ENCODE measurements at regions not wholly inside any gene's neighbourhood (a gene's known extent, or its start where the extent isn't known, plus 50 kb on each side); places are given as distances from the start of the nearest gene placed in this dataset.
"Not testable (repeated sequence)": the region's sequence is repeated elsewhere in the genome, so short reads cannot be mapped to it uniquely, and the experiment has no call there.

DNA sequence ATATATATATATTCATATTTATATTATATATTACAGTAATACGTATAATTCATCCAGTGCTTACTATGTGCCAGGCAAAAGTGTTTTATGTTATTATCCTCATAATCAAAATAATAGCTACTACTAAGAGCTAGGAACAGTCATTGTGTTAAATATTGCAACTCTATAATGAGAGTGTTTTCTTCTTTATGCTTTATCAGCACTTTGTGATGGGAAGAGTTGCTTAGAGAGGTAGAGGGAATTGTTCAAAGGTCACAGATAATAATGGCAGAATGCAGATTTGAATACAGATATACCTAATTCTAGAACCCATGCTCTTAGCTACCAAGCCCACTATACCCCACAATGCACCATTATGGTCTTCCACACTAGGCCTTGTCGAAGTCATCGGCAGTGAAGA, 318.8 kb upstream of the PPARGC1A start:
- no peak for DNase-seq (ENCODE audit: low read depth)

DNA sequence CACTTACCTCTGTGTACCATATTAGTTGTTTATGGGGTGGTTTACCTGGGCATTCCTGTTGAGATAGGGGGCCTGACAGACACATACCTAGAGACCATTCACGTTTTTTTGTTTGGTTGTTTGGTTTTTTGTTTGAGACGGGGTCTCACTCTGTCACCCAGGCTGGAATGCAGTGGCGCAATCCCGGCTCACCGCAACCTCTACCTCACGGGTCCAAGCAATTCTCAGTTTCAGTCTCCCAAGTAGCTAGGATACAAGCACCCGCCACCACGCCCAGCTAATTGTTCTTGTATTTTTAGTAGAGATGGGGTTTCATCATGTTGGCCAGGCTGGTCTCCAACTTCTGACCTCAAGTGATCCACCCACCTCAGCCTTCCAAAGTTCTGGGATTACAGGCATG, 314.9 kb upstream of the PPARGC1A start:
- not testable (repeated sequence) for DNase-seq (ENCODE audit: low read depth)

DNA sequence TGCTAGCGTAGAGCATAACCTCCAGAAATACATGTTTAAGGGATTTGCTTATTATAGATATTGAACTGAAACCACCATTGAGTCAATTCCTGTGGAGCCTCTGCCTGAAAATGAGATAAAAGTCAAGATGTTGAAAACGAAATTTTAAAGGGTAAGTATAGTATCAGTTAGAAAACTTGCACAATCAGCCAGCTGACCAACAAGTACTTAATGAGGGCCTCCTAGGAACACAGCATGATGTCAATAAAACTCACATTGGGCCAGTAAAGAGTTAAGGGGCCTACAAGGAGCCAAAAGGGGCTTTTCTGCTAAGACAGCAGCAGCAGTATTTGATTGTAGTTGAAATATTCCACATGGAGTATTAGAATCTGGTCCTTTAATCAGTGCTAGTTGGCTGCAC, 314.1 kb upstream of the PPARGC1A start:
- DNase-seq (ENCODE audit: low read depth): no peak

DNA sequence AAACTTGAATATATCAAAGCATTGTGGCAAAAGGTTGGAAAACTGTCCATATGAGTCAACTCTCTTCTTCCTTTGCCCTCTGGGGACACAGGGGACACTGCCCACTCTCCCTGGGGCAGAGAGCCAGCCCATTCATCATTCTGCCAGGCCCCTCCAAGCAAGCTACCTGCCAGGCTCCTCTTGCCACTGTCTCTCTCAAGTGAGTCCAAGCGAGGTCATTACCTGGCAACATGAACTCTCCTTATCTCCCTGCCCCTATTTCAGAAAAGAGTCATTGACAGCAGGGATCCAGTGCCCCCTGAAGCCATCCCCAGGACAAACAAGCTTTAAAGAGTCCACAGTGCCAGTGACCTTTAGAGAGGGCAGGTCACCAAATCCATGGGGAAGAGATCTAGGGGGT, 312.7 kb upstream of the PPARGC1A start:
- DNase-seq (ENCODE audit: low read depth): no peak

DNA sequence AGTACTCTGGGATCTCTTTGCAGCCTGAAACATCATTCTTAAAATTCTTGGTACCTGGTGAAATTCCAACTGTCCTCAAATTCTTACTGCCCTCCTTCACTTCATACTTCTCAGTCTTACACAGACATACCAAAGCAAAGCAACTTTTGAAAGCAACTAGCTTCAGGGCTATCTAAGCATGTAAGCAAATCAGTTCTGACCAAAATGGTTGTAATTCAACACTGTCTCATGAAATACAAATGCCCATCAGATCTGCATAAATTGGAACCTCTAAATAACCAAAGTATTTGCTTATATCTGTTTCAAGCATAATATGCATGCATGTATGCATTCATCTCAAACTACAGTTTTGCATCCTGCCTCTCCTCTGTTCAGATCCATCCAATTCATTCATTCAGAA, 308.1 kb upstream of the PPARGC1A start:
- no peak for DNase-seq (ENCODE audit: low read depth)

DNA sequence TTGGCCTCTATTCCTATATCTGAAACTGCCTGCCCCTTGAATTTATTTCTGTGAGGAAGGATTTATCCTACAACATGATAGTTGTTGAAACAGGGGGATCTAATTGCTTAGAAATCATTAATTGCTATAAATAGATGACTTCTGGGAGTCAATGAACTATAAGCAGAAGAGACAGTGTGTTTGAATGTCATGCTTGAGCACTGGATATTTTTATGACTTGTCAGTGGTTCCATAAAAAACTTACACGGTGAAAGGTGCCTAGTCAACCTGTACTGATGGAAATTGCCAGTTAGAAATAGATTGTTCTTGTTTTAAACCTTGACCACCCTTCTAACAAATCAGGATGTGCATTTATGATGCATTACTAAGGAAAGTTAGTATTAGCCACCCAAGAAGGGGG, 306.9 kb upstream of the PPARGC1A start:
- no peak for DNase-seq (ENCODE audit: low read depth)

GRCh38 chr4:24195991-24196736, 306.3 kb upstream of the PPARGC1A start:
- no peak for DNase-seq (ENCODE audit: low read depth)

GRCh38 chr4:24192018-24192641, 302.3 kb upstream of the PPARGC1A start:
- DNase-seq (ENCODE audit: low read depth): no peak

DNA sequence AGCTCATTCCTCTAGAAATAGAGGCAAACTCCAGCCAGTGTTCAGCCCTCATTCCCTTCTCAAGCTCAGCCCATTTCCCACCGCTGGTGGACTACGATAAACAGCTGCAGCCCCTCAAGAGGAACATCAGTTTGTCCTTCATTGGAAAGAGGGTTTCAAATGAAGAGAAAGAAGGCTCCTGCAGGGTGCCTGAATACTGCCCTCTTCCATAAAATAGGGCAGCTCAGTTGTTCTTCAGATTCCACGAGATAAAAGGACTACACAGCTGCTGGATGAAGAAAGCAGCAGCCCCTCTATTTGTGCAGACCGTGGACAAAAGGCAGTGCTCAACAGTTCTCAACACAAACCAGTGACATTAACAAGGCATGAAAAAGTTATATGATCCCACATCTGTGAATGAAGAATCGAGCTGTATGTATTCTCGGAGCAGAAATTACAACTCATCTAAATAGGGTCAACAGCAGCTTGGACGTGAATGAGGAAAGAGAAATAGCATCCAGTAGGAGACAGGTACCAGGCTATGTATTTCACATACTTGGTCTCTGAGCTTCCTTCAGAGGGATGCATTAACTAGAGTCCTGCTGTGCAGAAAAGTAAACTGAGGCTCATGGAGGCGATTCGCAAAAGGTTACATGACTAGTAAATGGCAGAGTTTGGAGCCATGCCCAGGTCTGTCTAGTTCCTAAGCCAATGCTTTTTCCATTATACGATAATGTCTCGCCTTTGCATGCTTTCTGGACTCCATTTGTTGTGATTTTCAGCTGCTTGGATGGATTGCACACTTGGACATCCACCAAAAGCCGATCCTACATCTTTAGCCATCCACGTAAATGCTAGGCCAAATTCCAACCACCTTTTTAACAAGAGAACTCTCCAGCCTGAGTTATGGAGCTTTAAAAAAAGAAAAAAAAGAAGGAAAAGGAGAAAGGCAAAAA, 301.2 kb upstream of the PPARGC1A start:
- no peak for DNase-seq (ENCODE audit: low read depth)

GRCh38 chr4:24188459-24188858, 298.6 kb upstream of the PPARGC1A start:
- DNase-seq (ENCODE audit: low read depth): no peak

DNA sequence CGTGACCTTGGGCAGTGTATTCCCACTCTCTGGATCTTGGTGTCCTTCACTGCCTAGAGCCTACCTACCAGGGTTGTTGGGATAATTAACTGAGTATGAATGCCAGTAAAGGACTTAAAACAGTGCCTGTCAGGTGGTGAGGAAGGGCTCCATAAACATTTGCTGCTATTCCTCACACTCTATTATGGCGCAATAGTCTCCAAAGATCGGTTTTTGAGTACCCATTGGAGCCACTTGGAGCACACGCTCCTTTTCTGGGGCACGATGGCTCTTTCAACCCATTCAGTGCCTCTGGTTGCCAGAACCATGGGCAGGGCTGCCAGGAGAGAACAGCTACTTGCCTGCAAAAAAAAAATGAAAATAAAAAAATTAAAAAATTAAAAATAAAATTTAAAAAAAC, 296.6 kb upstream of the PPARGC1A start:
- no peak for DNase-seq (ENCODE audit: low read depth)

- no peak for DNase-seq (ENCODE audit: low read depth)
Observed at GRCh38 chr4:24181005-24181404, 291.2 kb upstream of the PPARGC1A start.

GRCh38 chr4:24180586-24180985, 290.7 kb upstream of the PPARGC1A start:
- no peak for DNase-seq (ENCODE audit: low read depth)

GRCh38 chr4:24179201-24179840, 289.5 kb upstream of the PPARGC1A start:
- DNase-seq (ENCODE audit: low read depth): no peak

DNA sequence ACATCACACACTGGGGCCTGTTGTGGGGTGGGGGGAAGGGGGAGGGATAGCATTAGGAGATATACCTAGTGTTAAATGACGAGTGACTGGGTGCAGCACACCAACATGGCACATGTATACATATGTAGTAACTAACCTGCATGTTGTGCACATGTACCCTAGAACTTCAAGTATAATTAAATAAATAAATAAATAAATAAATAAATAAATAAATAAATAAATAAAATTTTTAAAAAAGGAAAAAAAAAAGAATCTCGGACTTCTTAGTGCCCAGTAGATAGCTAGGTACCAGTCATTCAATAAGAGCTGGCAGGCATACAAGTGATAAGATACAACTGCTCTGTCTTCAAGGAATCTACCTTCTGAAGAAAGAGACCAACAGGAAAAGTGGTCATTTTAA, 287.6 kb upstream of the PPARGC1A start:
- DNase-seq (ENCODE audit: low read depth): not testable (repeated sequence)

DNA sequence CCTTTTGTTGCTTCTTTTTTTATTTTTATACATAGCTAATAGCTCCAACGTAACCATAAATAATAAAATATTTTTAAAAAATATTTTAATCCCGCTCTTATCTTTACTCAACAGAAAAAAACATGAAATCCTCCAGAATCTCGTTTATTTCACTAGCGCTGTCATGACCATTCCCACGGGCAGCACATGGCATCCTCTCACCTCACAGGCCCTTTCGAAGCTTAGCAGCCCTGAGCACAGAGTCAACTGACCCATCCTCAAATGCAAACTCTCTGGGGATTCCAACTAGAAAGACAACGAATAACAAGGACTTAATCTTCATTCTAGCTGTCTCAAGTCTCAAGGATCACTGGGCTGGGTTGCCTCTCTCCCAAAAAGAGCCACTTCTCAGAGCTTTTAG, 285.9 kb upstream of the PPARGC1A start:
- no peak for DNase-seq (ENCODE audit: low read depth)

GRCh38 chr4:24174602-24175001, 284.8 kb upstream of the PPARGC1A start:
- DNase-seq (ENCODE audit: low read depth): no peak

GRCh38 chr4:24172406-24172805, 282.6 kb upstream of the PPARGC1A start:
- DNase-seq (ENCODE audit: low read depth): no peak

GRCh38 chr4:24169956-24170355, 280.1 kb upstream of the PPARGC1A start:
- DNase-seq (ENCODE audit: low read depth): no peak

DNA sequence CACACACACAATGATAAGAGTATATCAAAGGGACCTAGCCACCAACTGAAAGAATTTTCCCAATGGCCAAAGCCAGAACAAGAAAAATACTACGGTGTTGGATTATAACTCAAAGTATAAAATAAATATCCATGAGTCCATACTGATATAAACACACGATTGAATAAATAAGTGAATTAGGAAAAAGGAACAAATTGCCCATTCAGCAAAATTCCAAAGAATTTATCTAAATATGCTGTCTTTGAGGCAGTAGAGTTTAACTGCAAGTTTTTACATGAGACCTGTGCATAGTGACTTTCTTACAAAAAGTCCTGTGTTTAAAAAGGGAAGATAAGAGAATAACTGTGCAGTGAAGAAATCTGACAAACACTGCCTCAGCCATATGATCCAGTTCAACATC, 278.8 kb upstream of the PPARGC1A start:
- no peak for DNase-seq (ENCODE audit: low read depth)

- DNase-seq (ENCODE audit: low read depth): no peak
Observed at GRCh38 chr4:24166501-24166900, 276.7 kb upstream of the PPARGC1A start.

GRCh38 chr4:24164797-24165196, 274.9 kb upstream of the PPARGC1A start:
- no peak for DNase-seq (ENCODE audit: low read depth)
